Stimulated activated CD4-positive, alpha-beta T cell treated with anti-CD3 and anti-CD28 coated beads, Interleukin-12 subunit alpha, Interleukin-12 subunit beta, amount 100 ng/mL, for 4 hours (primary cell): ENCODE measurements at regions not wholly inside any gene's neighbourhood (a gene's known extent, or its start where the extent isn't known, plus 50 kb on each side); places are given as distances from the start of the nearest gene placed in this dataset.
"Not testable (repeated sequence)": the region's sequence is repeated elsewhere in the genome, so short reads cannot be mapped to it uniquely, and the experiment has no call there.

Experiments used
- DNase-seq: peaks from one replicate; pipeline ENCODE4 v3.0.0-alpha.2; 2020

DNA sequence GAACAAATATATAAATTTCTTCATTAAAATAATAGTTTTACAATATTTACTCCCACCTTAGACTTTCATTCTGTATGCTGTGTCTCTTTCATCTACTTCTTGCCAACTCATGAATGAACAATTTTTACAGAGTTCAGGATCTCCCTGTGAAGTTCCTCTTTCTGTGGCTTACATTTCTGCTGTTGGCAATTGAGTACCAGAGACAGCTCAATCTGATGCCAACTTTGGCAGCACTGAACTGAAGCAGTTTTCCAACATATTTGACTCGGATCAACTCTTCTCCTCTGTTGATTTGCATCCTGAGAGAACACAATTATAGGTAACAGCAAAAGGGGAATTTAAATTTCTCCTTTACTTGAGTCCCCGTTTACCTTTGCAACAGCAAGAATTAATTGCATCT, 1262.2 kb downstream of the EFNA5 start:
- no peak for DNase-seq

DNA sequence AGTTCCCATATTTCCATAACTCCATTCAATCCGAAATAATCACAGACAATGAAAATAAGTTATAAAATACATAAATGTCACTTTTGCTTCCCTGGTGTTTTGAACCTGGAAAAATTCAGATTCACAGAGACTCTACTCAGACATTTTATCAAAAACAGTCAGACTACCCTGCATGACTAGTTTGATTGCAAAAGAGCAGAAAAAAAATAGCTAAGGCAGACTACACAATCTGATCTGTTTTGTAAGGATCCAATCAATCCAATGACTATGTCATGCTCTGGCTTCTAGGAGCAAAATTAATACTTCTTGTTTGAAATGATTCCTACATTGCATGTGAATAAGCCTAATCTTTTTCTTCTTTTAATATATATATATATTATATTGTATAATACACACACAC, 1262.6 kb downstream of the EFNA5 start:
- no peak for DNase-seq

DNA sequence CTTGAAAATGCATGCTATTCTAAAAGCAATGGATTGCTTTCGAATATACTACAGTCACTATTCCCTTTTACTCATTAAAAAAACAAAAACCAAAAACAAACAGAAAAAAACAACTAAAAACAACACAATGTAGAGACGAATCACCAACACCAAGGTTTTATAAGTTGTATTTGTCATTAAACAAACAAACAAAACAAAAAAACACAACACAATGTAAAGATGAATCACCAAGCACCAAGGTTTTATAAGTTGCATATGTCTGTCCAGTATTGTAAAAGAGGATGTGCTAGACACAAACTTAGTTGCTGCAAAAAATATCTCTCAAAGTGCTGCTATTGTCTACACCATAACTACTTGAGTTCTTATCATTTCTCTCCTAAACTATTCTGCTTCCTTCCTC, 1269.2 kb downstream of the EFNA5 start:
- no peak for DNase-seq

DNA sequence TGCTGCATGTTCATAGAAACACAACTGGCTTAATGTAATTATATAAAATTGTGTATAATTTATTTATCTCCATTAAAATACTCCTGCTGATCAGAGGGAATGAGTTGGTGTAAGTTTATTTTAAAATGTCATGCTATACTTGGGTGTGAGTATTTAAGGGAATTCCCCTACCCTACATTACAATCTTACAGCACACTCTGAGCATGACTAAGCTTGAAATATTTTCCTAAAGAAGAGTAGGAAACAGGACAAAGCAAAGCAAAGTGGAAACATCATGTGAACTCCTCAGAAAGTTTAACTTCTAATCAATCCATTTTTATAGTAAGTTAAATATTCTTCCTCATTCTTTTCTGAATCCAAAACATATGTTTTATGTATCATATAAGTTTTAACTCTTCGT, 1271.3 kb downstream of the EFNA5 start:
- no peak for DNase-seq

DNA sequence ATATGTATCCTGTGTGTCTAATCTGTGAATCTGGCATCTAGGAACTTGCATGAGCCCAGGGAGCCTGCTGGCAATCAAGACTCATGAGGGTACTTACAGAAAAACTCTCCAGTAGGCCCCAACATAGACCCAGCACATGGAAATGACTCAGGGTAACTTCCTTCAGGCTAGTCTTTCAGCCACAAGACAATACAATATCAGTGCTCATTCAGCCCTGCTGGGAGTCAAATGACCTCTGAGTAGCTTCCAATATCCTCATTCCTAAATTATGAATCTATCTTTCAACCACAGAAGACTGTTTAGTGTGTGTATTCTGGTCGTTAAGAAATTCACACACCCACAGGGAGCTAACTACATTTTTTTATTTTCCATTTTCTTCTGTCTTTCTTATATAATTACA, 1273.0 kb downstream of the EFNA5 start:
- DNase-seq: no peak

DNA sequence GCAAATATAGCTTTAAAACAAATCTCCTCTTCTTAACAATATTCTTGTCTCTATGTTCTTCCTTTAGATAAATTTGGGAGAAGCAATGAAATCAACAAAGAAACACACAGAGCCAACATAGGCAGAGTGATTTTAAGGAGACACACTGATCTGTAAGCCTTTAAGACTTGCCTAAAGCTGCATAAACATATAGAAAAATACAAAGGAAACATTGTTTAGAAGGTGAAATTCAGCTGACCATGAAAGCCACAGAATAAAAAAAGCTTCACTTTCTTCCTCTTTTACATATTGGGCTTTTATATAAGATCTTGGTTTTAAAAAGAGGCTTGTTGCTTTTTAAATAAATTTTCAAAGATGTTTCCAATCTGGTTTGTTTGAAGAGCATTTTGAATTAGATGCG, 1277.5 kb downstream of the EFNA5 start:
- DNase-seq: no peak

DNA sequence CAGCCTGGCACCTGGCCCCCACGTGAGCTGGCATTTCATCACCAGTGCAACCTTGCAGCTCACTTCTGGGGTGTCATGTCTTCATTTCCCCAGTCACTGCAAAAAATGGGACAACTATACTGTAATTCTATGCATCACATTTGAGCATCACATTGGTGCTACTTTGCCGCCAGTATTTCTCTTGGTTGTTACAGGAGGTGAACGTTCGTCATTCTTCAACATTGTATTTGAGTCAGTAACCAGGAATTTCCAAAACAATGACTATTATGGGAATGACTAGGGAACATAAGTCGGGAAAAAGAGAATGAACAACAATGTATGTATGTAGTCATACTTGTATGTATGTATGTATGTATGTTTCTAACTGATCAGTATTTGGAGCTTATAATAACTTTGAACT, 1278.0 kb downstream of the EFNA5 start:
- no peak for DNase-seq

DNA sequence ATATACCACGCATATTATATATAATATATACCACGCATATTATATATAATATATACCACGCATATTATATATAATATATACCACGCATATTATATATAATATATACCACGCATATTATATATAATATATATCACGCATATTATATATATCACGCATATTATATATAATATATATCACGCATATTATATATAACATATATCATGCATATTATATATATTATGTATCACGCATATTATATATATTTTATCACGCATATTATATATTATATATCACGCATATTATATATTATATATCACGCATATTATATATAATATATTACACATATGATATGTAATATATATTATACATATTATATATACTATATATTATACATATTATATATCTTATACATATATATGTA, 1283.0 kb downstream of the EFNA5 start:
- DNase-seq: not testable (repeated sequence)

DNA sequence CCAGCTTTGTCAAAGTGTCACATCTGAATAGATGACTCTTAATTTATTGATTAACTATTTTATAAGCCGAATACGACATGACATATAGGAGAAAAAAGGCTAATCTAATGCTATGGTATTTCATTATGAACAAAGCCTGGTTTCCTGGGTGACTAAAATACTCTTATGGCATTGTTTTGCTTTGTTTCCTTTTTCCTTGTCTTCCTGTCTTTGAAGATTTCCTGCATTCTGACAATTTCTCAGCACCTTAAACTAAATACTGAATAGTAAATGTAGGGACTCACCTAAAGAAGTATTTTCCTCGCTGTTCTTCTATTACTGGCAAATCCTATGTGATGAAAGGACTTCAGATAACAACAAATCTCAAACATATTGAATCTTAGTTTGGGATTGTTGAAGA, 1284.5 kb downstream of the EFNA5 start:
- no peak for DNase-seq

DNA sequence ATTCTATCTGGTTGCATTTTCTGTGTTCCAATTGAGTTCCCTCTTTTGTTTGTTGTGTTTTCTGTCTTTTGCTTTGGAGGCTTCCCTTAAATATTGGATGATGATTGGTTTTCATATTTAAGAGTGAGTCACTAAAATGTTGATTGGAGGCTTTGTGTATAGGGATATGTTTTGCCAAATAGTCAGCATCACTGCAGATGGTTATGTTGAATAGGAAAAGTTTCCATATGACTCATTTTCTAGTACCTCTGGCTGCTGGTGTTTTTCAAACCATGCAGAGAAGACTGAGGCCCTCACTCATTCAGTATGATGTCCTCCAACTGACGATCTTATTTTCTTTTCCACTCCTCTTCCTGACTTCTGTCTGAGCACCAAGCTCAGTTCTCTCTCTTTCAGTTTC, 1290.0 kb downstream of the EFNA5 start:
- DNase-seq: no peak

DNA sequence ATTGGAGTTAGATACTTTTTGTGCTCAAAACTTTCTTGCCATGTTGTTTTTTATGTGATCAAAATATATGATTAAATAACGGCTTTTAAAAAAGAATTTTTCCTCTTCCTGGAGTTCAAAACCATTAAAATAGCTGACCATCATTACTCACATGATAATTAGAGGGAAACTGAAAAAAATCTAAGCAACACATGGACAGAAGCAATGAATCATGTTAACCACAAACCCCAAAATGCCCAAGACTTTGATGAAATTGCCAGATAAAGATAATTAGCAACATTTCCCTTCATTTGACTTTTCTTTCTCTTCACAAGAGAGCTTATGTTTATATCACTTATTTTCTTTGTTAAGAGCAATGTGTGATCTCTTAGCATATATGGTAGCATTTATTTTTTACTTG, 1294.2 kb downstream of the EFNA5 start:
- no peak for DNase-seq

DNA sequence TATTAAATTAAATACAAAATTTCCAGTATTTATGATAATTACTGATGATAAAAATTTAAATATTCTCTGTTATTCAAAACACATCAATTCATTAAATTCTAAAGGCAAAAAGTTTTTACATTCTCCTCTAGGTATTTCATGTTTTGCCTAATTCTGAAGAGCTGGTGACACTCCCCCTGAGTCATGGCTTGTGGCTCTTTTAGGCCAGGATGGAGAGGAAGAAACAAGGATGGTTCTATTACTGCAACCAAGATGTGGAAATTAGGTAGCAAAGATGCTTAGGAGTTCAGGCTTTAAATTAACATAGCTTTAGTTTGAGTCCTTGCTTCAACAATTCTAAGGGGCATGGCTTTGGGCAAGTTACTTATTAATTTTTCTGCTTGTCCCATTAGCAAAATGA, 1295.8 kb downstream of the EFNA5 start:
- no peak for DNase-seq

DNA sequence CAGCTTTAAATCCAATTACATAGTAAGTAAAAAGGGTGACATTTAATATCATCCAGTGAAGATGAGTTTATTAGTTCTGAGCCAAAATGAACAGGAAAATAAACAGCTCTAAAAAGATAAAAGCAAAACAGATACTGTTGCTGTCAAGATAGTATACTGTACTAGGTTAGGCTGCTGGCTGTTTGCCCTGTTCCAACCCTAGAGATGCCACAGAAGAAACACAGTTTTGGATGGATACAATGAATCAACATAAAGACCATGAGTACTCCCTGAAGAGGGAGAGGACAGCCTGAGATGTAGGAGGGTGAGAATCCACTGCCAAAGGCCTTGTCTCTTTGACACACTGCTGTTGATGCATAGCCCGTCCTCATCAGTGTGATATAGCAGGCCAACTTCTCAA, 1302.7 kb downstream of the EFNA5 start:
- no peak for DNase-seq

DNA sequence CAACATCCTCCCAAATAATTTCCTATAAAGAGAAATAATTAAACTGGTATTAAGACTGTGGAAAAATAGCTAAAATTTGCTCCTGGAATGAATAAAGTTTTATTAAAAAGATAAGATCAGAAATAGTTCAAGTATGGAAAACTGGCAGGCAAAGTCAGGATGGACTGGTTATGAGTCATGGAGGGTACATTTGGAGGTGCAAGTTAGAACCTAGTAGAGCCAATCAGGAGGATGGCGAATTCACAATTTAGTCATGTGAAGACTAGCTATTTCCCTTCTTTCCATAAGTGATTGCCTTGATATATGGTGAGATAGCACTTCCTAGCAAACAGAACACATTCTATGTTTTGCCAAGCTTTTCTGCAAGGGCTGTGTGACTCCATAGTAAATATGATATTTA, 1303.5 kb downstream of the EFNA5 start:
- DNase-seq: no peak

DNA sequence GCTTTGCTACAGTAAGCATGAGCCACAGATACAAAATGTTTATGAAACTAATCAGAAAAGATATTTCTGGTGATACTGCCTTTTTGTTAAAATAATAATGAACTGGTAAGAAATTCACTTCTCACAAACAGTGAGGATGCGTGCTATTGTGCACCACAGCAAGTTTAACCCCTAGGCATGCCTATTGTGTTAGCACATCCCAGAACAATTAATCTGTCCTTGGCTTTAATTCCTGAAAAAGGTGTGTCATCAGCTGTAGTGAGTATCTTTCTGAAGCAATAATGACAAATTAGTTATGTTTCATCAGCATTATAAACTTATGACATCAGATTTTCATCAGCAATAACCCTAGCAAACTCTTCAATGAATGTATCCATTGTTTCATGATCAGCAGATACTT, 1307.2 kb downstream of the EFNA5 start:
- no peak for DNase-seq

DNA sequence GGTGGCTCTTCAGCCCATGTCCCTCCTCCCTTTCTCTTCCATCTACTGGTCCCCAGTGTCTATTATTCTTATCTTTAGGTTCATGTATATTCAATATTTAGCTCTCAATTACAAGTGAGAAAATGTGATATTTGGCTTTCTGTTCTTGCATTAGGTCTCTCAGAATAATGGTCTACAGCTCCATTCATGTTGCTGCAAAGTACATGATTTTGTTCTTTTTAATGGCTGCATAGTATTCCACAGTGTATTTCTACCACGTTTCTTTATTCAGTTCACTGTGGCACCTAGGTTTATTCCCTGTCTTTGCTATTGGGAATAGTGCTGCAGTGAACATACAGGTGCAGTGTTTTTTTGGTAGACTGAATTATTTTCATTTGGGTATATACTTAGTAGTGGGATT, 1308.8 kb downstream of the EFNA5 start:
- DNase-seq: no peak

DNA sequence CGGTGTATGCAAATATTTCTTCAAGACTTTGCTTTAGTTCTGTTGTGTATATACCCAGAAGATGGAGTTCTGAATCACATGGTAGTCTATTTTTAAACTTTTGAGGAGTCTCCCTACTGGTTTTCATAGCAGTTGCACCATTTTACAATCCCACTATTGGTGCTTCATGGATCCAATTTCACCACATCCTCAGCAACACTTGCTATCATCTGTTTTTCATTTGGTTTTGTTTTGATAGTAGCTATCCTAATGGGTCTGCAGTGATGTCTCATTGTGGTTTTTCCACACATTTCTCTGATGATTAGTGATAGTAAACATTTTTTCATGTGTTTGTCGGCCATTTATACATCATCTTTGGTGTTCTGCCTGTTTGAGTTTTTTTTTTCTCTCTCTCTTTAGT, 1339.3 kb downstream of the EFNA5 start:
- no peak for DNase-seq

DNA sequence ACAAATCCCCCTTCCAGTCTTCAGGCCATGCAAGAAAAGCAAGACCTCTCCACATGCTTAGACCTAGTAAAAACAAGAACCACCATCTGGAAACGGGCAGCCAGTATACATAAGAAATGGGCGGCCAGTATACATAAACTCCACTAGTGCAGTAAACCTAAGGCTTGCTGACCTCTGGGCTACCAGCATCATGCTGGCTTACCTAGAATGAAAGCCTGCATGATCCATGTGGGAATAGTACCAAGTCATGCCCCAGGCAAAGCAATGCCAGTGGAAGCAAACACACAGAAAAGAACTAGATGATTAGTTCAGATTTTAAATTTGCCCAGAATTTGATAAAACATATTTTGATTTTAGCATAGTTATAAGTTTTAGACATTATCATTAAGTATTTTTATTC, 1346.4 kb downstream of the EFNA5 start:
- DNase-seq: no peak

DNA sequence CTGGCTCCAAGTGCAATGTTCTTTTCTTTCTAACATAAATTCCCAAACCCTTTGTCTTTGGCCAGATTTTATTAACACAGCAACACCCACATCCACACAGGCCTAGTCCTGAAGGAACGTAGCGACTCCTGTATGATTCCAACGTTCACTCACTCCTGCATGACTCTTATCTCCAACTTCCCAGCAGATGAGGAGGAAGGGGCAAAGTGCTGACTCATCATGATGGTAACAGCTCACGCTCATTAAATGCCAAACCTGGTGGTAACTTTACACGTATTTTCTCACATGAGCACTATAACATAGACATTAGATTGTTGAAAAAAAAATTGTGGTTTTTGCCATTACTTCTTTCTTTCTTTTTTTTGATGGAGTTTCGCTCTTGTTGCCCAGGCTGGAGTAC, 1349.5 kb downstream of the EFNA5 start:
- no peak for DNase-seq

DNA sequence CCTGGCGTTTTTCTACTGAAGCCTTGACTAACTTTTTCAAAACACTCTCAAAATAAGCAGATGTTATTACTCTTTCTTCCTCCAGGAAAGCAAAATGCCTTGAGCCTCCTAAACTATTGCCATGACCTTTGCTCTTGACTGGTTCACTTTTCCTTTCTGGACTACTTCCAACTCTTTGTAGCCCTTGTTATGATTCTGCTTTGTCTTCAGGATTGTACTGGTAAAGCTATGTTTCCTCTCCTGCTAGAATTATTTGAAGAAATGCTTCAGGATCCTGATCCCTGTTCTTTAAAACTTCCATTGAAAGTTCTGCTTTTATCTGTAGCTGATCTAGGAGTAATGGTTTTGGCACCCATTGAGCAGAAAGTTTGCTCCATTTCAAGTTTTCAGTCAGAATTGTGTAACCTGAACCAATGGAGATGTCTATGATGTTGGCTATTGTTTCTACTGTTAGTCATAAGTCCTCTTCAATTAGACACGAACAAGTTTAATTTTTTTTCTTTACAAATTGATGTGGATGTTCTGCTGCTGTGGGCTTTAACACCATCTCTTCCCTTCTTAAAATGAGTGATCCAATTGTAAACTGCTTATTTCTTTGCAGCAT, 1356.4 kb downstream of the EFNA5 start:
- no peak for DNase-seq

DNA sequence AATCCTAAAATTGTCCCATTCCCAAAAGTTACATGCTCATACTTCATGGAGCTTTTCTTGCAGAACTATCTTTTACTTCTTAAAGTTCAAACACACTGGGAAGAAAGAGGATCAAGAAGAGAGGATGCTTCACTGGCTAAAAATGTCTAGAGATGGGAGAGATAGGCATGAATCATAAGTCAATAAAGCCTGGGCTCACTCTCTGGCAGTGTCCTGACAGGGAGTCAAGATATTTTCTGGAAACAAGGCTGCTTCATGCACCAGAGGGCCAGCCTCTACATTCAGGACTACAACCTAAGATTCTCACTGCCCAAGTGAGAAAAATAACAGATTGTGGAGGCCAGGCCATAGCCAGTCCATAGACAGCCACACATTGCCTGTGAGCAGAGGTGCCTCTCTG, 1358.4 kb downstream of the EFNA5 start:
- no peak for DNase-seq

DNA sequence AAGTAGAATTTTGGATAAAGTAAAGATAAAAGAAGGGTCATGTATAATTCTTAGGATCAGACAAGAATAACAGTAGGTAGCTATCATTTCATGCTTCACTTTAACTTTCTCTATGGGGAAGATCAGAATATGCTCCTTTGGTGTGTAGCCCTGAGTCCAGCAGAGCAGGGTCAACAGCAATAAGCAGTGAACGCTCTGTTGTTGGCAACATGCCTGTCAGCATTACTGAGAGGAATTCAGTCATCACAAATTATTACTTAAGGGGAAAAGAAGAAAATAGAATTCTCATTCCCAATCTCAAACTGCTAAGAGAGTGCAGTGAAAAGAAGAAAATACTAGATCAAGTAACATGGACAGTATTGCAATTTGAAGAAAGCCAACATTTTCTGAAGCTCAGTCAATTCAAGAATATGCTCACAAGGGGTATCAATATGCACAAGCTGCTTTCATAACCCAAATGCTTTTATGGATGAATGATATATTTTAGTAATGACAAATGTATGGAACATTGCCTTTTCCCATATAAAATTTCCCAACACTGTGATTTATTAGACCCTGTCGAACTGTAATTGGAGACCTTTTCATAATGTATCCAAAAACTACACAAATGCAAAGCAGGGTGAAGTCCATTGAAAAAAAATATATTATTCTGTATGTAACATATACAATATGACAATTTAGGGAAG, 1359.4 kb downstream of the EFNA5 start:
- no peak for DNase-seq

DNA sequence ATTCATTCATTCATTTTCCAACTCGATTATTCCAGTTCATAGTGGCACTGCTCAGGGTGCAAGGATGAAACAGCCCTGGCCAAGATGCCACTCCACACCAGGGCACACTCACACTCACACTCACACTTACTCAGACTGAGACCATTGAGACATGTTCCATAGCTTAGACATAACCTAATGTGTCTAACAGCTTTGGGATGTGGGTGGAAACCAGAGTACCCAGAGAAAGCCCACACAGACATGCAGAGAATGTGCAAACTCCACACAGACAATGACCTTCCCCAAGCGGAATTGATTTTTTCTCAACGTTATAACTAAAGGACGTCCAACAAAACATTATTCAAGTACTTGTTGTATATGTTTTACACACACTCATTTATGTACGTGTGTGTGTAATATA, 1363.5 kb downstream of the EFNA5 start:
- no peak for DNase-seq

DNA sequence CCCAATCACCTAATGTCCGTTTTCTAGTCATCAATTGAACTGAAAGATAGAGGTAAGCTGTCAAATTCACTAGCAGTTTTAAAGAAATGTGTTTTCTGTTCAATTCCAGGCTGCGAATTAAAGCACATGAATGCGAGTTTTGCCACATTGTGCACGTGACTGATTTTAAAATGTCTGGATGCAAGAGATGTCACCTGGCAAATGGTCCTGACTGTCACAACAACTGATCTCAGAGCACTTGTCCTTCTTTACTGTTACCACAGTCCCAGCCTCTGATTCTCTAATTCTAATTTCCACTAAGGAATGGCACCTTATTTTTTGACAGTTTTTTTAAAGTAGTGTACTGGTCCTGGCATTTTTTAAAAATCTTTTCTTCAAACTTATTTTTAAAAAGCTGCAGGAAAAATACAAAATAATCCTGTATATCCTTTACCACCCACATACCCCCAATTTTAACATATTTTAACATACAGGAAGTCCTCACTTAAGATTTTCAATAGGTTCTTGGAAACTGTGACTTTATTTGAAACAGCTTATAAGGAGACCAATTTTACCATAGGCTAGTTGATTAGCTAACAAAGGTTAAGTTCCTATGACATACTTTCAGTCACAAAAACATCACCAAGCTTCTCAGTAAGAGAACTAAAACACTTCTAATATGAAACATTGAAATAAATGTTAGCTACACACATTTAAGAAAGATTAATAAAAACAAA, 1364.3 kb downstream of the EFNA5 start:
- DNase-seq: no peak

DNA sequence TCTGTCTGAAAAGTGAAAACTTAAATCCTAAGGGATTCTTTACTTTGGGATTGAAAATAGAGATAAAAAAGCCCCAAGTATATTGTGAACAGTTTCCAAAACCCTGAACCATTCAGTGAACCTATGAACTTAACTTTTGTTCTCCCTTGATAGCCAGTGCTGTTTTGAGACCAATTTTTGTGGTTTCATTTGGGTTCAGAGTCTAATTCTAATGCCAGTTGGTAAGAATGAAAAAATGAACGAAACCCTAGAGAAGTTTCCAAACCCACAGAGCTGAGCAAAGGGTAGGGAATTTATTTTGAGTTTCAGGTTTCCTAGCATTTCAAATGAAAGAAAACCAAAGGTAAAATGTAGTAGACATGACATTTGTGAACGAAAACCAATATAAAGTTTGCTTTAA, 1366.8 kb downstream of the EFNA5 start:
- no peak for DNase-seq
